IMR-90 (cell line): ENCODE measurements at regions not wholly inside any gene's neighbourhood (a gene's known extent, or its start where the extent isn't known, plus 50 kb on each side); places are given as distances from the start of the nearest gene placed in this dataset.

Experiments
- ATAC-seq: fragments of 200-7000 bp; cut with Tn5 transposase; 2 replicates; pipeline ENCODE4 v1.9.1; 2020; ENCODE audit warnings: low read depth, mild to moderate bottlenecking, moderate library complexity
- BruUV-seq: library from RNA; stranded (reverse); fragments of 400-500 nt; replicated peaks from 2 replicates; lab custom pipeline; 2021; lab: Mats Ljungman, UMichigan
- CTCF ChIA-PET: fragments of 300-600 bp; formaldehyde crosslinking; extraction: SDS; loops from one replicate; lab custom pipeline; 2021; ENCODE audit warnings: antibody characterized with exemption; lab: Yijun Ruan, JAX
- POLR2A ChIA-PET: fragments of 300-600 bp; sonication (Branson Sonifier 250); formaldehyde crosslinking; loops from one replicate; lab custom pipeline; 2022; ENCODE audit warnings: antibody characterized with exemption; ENCODE audit not compliant: unreplicated experiment; lab: Charles Lee
- DNase-seq: peaks from one replicate; pipeline ENCODE4 v3.0.0; 2013
- H2AFZ ChIP-seq: replicated peaks from 2 replicates; pipeline ENCODE3; 2013; ENCODE audit warnings: low read length, mild to moderate bottlenecking; ENCODE audit not compliant: poor library complexity
- H2AK5ac ChIP-seq: 2 replicates; pipeline ENCODE4 v1.6.1; 2013; ENCODE audit warnings: low read depth, low read length, inconsistent platforms
- H2AK9ac ChIP-seq: replicated peaks from 2 replicates; pipeline ENCODE3; 2013; ENCODE audit warnings: mild to moderate bottlenecking, low read depth, low read length, moderate library complexity; ENCODE audit not compliant: poor library complexity
- H2BK120ac ChIP-seq: 2 replicates; pipeline ENCODE4 v1.6.1; 2013; ENCODE audit warnings: low read depth, low read length, inconsistent platforms
- H2BK15ac ChIP-seq: 3 replicates; pipeline ENCODE4 v1.6.1; 2013; ENCODE audit warnings: low read depth, low read length, inconsistent platforms
- H2BK20ac ChIP-seq: 2 replicates; pipeline ENCODE4 v1.6.1; 2013; ENCODE audit warnings: low read depth, mild to moderate bottlenecking, inconsistent platforms, low read length, moderate library complexity
- H2BK5ac ChIP-seq: 2 replicates; pipeline ENCODE4 v1.6.1; 2013; ENCODE audit warnings: mild to moderate bottlenecking, low read depth, low read length, inconsistent platforms; ENCODE audit not compliant: poor library complexity, severe bottlenecking
- H3K14ac ChIP-seq: replicated peaks from 2 replicates; pipeline ENCODE4 v1.6.1; 2013; ENCODE audit warnings: low read depth, low read length, inconsistent platforms
- H3K18ac ChIP-seq: 2 replicates; pipeline ENCODE4 v1.6.1; 2013; ENCODE audit warnings: low read depth, low read length, control low read depth
- H3K23ac ChIP-seq: 2 replicates; pipeline ENCODE4 v1.6.1; 2013; ENCODE audit warnings: low read depth, low read length, inconsistent platforms
- H3K27ac ChIP-seq: 2 replicates; pipeline ENCODE4 v1.5.1; 2013; ENCODE audit warnings: mild to moderate bottlenecking, control low read depth, low read length; ENCODE audit not compliant: insufficient read depth
- H3K27me3 ChIP-seq: 2 replicates; pipeline ENCODE4 v1.6.1; 2013; ENCODE audit warnings: low read length; ENCODE audit not compliant: control insufficient read depth, insufficient read depth
- H3K36me3 ChIP-seq: 2 replicates; pipeline ENCODE4 v1.6.1; 2013; ENCODE audit warnings: low read length, mixed read lengths; ENCODE audit not compliant: control insufficient read depth, insufficient read depth
- H3K4ac ChIP-seq: 2 replicates; pipeline ENCODE4 v1.6.1; 2013; ENCODE audit warnings: low read depth, low read length, inconsistent platforms
- H3K4me1 ChIP-seq: 2 replicates; pipeline ENCODE4 v1.6.1; 2013; ENCODE audit warnings: low read length, mixed read lengths; ENCODE audit not compliant: control insufficient read depth, insufficient read depth
- H3K4me2 ChIP-seq: 2 replicates; pipeline ENCODE4 v1.6.1; 2013; ENCODE audit warnings: low read depth, mild to moderate bottlenecking, control low read depth, low read length, moderate library complexity
- H3K4me3 ChIP-seq: 2 replicates; pipeline ENCODE4 v1.5.1; 2013; ENCODE audit warnings: low read depth, mild to moderate bottlenecking, control low read depth, low read length, moderate library complexity; ENCODE audit not compliant: insufficient read depth
- H3K56ac ChIP-seq: 2 replicates; pipeline ENCODE4 v1.6.1; 2013; ENCODE audit warnings: low read length, inconsistent platforms; ENCODE audit not compliant: insufficient read depth; ENCODE audit errors: extremely low read depth
- H3K79me1 ChIP-seq, 2 experiments: 2 replicates each; pipeline ENCODE4 v1.6.1; 2013; ENCODE audit warnings: low read length in 2 of 2, inconsistent platforms in 1 of 2, low read depth in 1 of 2
- H3K9ac ChIP-seq: 2 replicates; pipeline ENCODE4 v1.6.1; 2013; ENCODE audit warnings: low read depth, low read length, control low read depth
- H3K9me1 ChIP-seq: 2 replicates; pipeline ENCODE4 v1.6.1; 2013; ENCODE audit warnings: low read length, inconsistent platforms; ENCODE audit not compliant: insufficient read depth
- H3K9me3 ChIP-seq: 2 replicates; pipeline ENCODE4 v1.6.1; 2013; ENCODE audit warnings: low read length; ENCODE audit not compliant: control insufficient read depth, insufficient read depth
- H4K20me1 ChIP-seq: 2 replicates; pipeline ENCODE4 v1.6.1; 2013; ENCODE audit warnings: low read length, inconsistent platforms; ENCODE audit not compliant: insufficient read depth
- H4K5ac ChIP-seq: 2 replicates; pipeline ENCODE4 v1.6.1; 2013; ENCODE audit warnings: mild to moderate bottlenecking, low read depth, low read length, control low read depth
- H4K8ac ChIP-seq, 2 experiments: 2 replicates each; pipeline ENCODE4 v1.6.1; 2013; ENCODE audit warnings: low read depth in 2 of 2, low read length in 2 of 2, control low read depth in 1 of 2, inconsistent platforms in 1 of 2
- H4K91ac ChIP-seq: 2 replicates; pipeline ENCODE4 v1.6.1; 2013; ENCODE audit warnings: low read depth, low read length, inconsistent platforms; ENCODE audit not compliant: insufficient read depth
- SMC3 ChIP-seq: fragments of 150-350 bp; IDR thresholded peaks from 2 replicates; pipeline ENCODE4 v1.6.1; 2016; ENCODE audit warnings: low read depth, mild to moderate bottlenecking, antibody characterized with exemption, low read length, moderate library complexity
- dilution Hi-C: fragments of 300-500 bp; cut with HindIII; formaldehyde crosslinking; loops from one replicate; pipeline ENCODE4 v1.14.3; 2018; ENCODE audit warnings: low sequenced_read_pairs; ENCODE audit not compliant: unreplicated experiment
- in situ Hi-C: fragments of 300-500 bp; cut with MboI; formaldehyde crosslinking; loops from 3 replicates; pipeline ENCODE4 v1.14.3; 2019; ENCODE audit warnings: low sequenced_read_pairs, inconsistent platforms, mixed read lengths
- intact Hi-C: fragments of 100-400 bp; cut with micrococcal nuclease; formaldehyde crosslinking; loops from 2 replicates; pipeline ENCODE4 v1.10.0; 2022

DNA sequence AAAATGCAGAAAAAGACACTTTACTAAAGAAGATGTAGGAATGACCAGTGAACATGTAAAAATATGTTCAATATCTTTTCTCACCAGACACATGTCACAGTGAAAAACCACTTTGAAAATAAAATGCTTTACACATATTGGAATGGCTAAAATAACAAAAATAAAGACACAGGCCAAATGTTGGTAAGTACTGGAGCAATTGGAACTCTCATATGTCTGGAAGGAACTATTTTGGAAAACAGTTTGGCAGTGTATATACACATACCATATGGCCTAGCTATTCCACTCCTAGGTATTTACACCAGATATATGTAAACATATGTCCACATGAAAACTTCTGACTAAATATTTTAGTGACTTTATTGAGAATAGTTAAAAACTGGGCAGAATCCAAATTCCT is 927.2 kb downstream of the BRINP3 start:
- TF ChIP-seq SMC3 = no peak
- H4K8ac ChIP-seq = no peak overlapping the region
- no peak overlapping the region for H2AFZ ChIP-seq
- H3K56ac ChIP-seq = no peak overlapping the region
- H3K27me3 ChIP-seq = no peaks in the 10 kb centered on the region
- dilution Hi-C loops (no loop called here), in situ Hi-C loops (no loop called here), intact Hi-C loops (no loop called here)
- DNase-seq (no peak), ATAC-seq (peak; percentile 54)
- no peak overlapping the region for H2AK9ac ChIP-seq
- no peak overlapping the region for H2BK120ac ChIP-seq
- H3K9ac ChIP-seq = no peak overlapping the region
- H3K4me2 ChIP-seq = no peak overlapping the region
- H3K14ac ChIP-seq = no peak overlapping the region
- H3K9me1 ChIP-seq = no peaks in the 10 kb centered on the region
- no peak overlapping the region for H4K91ac ChIP-seq
- H4K5ac ChIP-seq = no peak overlapping the region
- no peak overlapping the region for H3K27ac ChIP-seq
- H3K9me3 ChIP-seq = no peaks in the 10 kb centered on the region
- H2BK5ac ChIP-seq = no peak overlapping the region
- H3K18ac ChIP-seq = no peak overlapping the region
- no peak overlapping the region for H2AK5ac ChIP-seq
- H4K20me1 ChIP-seq = no peaks in the 10 kb centered on the region
- H3K4me3 ChIP-seq = no peak overlapping the region
- H3K4me1 ChIP-seq = no peaks in the 10 kb centered on the region
- H3K79me1 ChIP-seq = no peaks in the 10 kb centered on the region
- no peak overlapping the region for H3K23ac ChIP-seq
- no peaks in the 10 kb centered on the region for H3K36me3 ChIP-seq
- CTCF ChIA-PET = no interaction called here
- POLR2A ChIA-PET = interaction anchor here (0.9 kb wide), 1 partner anchor 20 kb away, joined by 11 read pairs; no protein-coding TSS in a partner anchor
- no peak overlapping the region for H2BK15ac ChIP-seq
- no peak overlapping the region for H2BK20ac ChIP-seq
- no peak overlapping the region for H3K4ac ChIP-seq
- no TSS peak for BruUV-seq
